Mammary epithelial cell (primary cell): ENCODE measurements at regions not wholly inside any gene's neighbourhood (a gene's known extent, or its start where the extent isn't known, plus 50 kb on each side); places are given as distances from the start of the nearest gene placed in this dataset.

Source experiments
- EZH2 ChIP-seq: IDR thresholded peaks from 2 replicates; pipeline ENCODE4 v1.6.1; 2012; ENCODE audit warnings: low read length, inconsistent platforms, borderline replicate concordance
- TF ChIP-seq, protein P1 (sequence below), 2 donors: IDR thresholded peaks in 1 of 2; conservative IDR thresholded peaks in 1 of 2; 2 replicates each; pipeline ENCODE4 v1.5.1; 2011 to 2012; ENCODE audit warnings: inconsistent platforms in 2 of 2, low read length in 2 of 2, mild to moderate bottlenecking in 2 of 2, control low read depth in 1 of 2, low read depth in 1 of 2; ENCODE audit not compliant: insufficient read depth in 1 of 2; ENCODE audit errors: extremely low read depth in 1 of 2

DNA sequence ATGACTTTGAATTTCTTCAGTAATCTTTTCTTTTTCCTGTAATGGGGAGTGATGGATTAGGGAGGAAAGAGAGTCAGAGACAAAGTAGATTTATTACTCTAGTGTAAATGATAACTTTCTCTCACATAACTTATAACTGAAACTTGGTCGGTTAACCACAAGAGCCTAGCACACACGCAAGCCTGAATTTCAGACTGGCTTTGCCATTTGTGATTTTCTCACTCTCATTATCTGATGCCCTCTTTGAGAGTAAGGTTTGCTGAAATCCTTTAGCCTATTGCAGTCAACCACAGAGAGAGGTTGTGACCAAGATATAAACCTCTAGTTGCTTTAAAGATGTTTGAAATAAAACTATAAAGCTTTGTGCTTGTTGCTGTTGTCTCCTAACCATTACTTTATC, 117.9 kb upstream of the NETO1 start:
- TF ChIP-seq, protein P1, sequence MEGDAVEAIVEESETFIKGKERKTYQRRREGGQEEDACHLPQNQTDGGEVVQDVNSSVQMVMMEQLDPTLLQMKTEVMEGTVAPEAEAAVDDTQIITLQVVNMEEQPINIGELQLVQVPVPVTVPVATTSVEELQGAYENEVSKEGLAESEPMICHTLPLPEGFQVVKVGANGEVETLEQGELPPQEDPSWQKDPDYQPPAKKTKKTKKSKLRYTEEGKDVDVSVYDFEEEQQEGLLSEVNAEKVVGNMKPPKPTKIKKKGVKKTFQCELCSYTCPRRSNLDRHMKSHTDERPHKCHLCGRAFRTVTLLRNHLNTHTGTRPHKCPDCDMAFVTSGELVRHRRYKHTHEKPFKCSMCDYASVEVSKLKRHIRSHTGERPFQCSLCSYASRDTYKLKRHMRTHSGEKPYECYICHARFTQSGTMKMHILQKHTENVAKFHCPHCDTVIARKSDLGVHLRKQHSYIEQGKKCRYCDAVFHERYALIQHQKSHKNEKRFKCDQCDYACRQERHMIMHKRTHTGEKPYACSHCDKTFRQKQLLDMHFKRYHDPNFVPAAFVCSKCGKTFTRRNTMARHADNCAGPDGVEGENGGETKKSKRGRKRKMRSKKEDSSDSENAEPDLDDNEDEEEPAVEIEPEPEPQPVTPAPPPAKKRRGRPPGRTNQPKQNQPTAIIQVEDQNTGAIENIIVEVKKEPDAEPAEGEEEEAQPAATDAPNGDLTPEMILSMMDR (conservative IDR thresholded peaks at IDR 0.05 in 1 of 2, IDR thresholded peaks at IDR 0.05 in 1 of 2; ENCODE audit: extremely low read depth in 1 of 2, insufficient read depth in 1 of 2, low read depth in 1 of 2, low read length in 2 of 2), result no peak
- no peak for TF ChIP-seq EZH2
